H54 (cell line): ENCODE measurements at regions not wholly inside any gene's neighbourhood (a gene's known extent, or its start where the extent isn't known, plus 50 kb on each side); places are given as distances from the start of the nearest gene placed in this dataset.

Source experiments
- DNase-seq: peaks from one replicate; pipeline ENCODE4 v3.0.0; 2011; ENCODE audit warnings: low spot score, mixed read lengths; ENCODE audit not compliant: insufficient read length
- FAIRE-seq: peaks from 3 replicates; lab custom pipeline; 2011; peaks lifted over from hg19 to GRCh38; lab: Jason Lieb, UNC
- POLR2A ChIP-seq: IDR thresholded peaks from 2 replicates; pipeline ENCODE4 v1.6.1; 2011; ENCODE audit warnings: low read depth, mild to moderate bottlenecking, low read length

- FAIRE-seq (peak; percentile 82), DNase-seq (no peak)
- no peak for TF ChIP-seq POLR2A
These were observed 1048.4 kb downstream of the SLITRK1 start for GRCh38 chr13:82833923-82834322.

GRCh38 chr13:82829040-82829439, 1053.2 kb downstream of the SLITRK1 start:
- DNase-seq (no peak), FAIRE-seq (no peak)
- TF ChIP-seq POLR2A, result no peak

- DNase-seq (no peak), FAIRE-seq (no peak)
- no peak for TF ChIP-seq POLR2A
These were observed 1054.5 kb downstream of the SLITRK1 start for GRCh38 chr13:82827724-82828123.

GRCh38 chr13:82822935-82823334, 1059.3 kb downstream of the SLITRK1 start:
- FAIRE-seq (no peak), DNase-seq (no peak)

GRCh38 chr13:82817133-82817532, 1065.1 kb downstream of the SLITRK1 start:
- no peak for TF ChIP-seq POLR2A
- DNase-seq, result no peak
- no peak for FAIRE-seq

More at GRCh38 chr13:82822935-82823334, 1059.3 kb downstream of the SLITRK1 start:
- no peak for TF ChIP-seq POLR2A

- no peak for FAIRE-seq
- TF ChIP-seq POLR2A, result no peak
- DNase-seq, result no peak
These were observed 1066.5 kb downstream of the SLITRK1 start for GRCh38 chr13:82815791-82816190.

- no peak for FAIRE-seq
- no peak for DNase-seq
- TF ChIP-seq POLR2A, result no peak
These were observed 1078.9 kb downstream of the SLITRK1 start for GRCh38 chr13:82803341-82803740.

- no peak for TF ChIP-seq POLR2A
- DNase-seq, result no peak
- FAIRE-seq, result no peak
These were observed 1079.7 kb downstream of the SLITRK1 start for GRCh38 chr13:82802528-82802927.

GRCh38 chr13:82800391-82800790, 1081.9 kb downstream of the SLITRK1 start:
- FAIRE-seq (peak; percentile 72), DNase-seq (no peak)
- no peak for TF ChIP-seq POLR2A

GRCh38 chr13:82797876-82798275, 1084.4 kb downstream of the SLITRK1 start:
- DNase-seq (no peak), FAIRE-seq (no peak)
- no peak for TF ChIP-seq POLR2A

- FAIRE-seq, result no peak
- DNase-seq, result no peak
- TF ChIP-seq POLR2A, result no peak
These were observed 1091.2 kb downstream of the SLITRK1 start for GRCh38 chr13:82791035-82791434.

- FAIRE-seq (peak; percentile 78), DNase-seq (no peak)
- no peak for TF ChIP-seq POLR2A
These were observed 1109.5 kb downstream of the SLITRK1 start for GRCh38 chr13:82772816-82773215.

- no peak for TF ChIP-seq POLR2A
- DNase-seq (no peak), FAIRE-seq (no peak)
These were observed 1115.4 kb downstream of the SLITRK1 start for GRCh38 chr13:82766732-82767321.

- FAIRE-seq, result peak; percentile 95
- TF ChIP-seq POLR2A, result no peak
- DNase-seq, result peak; percentile 44
These were observed 1124.2 kb downstream of the SLITRK1 start for GRCh38 chr13:82758044-82758443.

GRCh38 chr13:82751206-82751605, 1131.1 kb downstream of the SLITRK1 start:
- TF ChIP-seq POLR2A, result no peak
- FAIRE-seq, result no peak
- no peak for DNase-seq
